GM20000 (cell line): ENCODE measurements at regions not wholly inside any gene's neighbourhood (a gene's known extent, or its start where the extent isn't known, plus 50 kb on each side); places are given as distances from the start of the nearest gene placed in this dataset.

Experiments used
- DNase-seq: peaks from one replicate; pipeline ENCODE4 v3.0.0; 2012; ENCODE audit warnings: low spot score
- TF ChIP-seq, protein P1 (sequence below): IDR thresholded peaks from 2 replicates; pipeline ENCODE4 v1.5.1; 2012; ENCODE audit warnings: mild to moderate bottlenecking, control low read depth; ENCODE audit errors: extremely low read depth, missing control alignments

DNA sequence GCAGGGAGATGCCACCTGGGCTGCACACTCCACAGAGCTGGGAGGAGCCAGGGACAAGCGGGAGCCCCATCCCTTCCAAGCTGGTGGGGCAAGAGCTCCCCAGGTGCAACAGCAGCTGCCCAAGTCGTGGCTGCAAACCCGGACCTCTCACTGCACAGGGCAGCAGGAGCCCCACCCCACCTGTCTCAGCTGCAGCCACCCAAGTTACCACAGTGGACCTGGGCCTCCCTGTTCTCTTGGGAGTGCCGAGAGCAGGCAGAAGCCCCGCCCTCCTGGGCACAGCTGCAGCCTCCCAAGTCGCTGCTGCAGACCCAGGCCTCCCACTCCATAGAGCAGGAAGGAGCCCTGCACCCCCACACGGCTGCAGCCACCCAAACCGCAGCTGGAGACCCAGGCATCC lies 374.1 kb upstream of the ACO1 start:
- TF ChIP-seq, protein P1, sequence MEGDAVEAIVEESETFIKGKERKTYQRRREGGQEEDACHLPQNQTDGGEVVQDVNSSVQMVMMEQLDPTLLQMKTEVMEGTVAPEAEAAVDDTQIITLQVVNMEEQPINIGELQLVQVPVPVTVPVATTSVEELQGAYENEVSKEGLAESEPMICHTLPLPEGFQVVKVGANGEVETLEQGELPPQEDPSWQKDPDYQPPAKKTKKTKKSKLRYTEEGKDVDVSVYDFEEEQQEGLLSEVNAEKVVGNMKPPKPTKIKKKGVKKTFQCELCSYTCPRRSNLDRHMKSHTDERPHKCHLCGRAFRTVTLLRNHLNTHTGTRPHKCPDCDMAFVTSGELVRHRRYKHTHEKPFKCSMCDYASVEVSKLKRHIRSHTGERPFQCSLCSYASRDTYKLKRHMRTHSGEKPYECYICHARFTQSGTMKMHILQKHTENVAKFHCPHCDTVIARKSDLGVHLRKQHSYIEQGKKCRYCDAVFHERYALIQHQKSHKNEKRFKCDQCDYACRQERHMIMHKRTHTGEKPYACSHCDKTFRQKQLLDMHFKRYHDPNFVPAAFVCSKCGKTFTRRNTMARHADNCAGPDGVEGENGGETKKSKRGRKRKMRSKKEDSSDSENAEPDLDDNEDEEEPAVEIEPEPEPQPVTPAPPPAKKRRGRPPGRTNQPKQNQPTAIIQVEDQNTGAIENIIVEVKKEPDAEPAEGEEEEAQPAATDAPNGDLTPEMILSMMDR: no peak
- DNase-seq: no peak

DNA sequence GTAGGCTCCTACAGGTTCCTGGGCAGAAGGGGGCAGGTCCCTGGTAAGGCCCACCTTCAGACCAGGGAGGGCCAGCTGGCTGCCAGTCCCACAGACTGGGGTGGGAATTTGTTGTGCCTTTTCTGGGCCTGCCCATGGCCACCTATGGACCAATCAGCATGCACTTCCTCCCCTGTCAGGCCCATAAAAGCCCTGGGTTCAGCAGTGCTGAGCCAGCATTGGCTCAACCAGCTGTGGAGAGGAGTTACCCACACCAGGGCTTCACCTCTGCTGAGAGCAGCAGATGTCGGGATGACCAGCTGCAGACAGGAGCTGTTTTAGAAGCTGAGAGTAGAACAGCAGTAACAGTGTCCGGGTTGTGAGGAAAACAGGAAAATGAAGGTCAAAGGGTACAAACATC lies 373.4 kb upstream of the ACO1 start:
- DNase-seq: no peak
- TF ChIP-seq, protein P1: no peak

DNA sequence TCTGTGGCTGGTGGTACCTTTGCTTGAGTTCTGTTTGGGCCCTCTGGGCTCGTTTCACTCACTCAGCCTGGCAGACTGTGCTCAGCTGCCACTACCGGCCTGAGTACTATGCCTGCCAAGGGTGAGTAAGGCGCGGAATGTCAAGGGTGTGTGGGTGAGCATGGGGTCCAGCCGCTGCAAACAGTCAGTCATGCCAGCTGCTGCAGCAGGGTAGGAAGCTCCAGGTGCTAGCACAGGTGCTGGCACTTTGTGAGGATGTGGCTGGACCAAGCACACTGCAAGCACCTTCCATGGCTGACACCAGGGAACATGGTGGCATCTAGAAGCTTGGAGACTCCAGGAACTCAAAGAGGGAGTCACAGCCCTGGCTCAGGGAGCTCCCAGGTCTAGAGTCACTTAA lies 368.6 kb upstream of the ACO1 start:
- DNase-seq: no peak
- TF ChIP-seq, protein P1: no peak

DNA sequence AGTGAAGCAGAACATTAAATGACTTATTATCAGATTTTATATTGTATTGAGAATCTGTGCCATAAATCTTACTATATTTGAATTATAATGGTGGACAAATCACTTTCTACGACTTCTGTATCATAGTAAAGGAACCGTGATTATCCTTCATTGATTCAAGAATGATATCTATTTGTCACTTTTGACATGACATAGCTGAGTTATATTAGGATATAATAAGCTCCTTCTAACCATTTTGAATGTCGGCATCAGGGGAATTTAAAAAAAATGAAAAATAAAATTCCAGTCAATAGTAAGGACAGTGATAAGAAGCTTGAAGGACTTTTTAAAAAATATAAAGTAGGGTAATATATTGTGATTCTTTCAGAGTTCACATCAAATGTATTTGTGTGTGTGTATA lies 338.9 kb upstream of the ACO1 start:
- TF ChIP-seq, protein P1: no peak
- no peak for DNase-seq

DNA sequence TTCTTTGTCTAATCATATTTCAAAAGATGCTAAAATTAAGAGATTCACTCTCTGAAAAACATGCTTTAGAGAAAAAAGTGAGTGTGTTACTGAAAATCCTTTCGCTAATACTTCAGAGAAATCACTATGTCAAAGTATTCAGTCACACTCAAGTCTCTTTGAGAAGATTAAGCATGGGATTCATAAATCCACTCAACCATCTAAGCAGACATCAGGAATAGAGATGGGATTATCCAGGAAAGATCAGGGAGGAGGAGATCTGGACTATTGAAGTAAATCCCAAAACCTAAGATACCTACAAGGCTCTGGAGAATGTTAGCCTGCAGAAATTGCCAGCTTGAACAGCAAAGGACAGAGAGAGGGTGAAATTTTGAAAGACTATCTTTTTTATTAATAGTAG lies 317.2 kb upstream of the ACO1 start:
- no peak for DNase-seq
- TF ChIP-seq, protein P1: no peak

DNA sequence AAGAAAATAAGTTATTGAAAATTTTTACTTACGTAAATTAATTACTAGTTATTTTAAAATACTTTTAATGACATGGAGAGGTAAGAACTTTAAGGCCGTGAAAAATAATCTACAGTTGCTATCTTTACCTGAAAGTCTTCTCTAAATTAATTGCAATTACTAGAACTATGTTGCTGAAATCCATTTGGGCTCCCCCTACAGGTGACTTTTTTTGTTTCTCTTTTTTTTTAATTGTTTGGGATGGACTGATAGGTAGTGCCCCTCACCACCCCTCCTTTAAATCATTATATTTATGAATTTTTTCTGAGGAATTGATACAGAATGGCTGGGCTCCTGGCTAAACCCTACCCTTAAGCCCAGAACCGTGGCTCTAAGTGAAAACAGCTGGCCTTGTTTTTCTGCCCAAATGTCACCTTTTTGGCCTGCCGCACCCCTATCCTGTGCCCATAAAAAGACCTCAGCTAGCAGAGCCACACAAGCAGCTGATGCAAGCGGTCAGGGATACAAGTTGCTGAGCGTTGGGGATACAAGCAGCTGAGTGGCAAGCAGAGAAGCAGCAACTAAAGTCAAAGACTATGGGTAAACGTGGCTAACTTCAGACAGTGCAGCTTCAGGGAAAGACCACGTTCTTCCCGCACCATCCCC lies 315.2 kb upstream of the ACO1 start:
- TF ChIP-seq, protein P1: no peak
- DNase-seq: no peak

DNA sequence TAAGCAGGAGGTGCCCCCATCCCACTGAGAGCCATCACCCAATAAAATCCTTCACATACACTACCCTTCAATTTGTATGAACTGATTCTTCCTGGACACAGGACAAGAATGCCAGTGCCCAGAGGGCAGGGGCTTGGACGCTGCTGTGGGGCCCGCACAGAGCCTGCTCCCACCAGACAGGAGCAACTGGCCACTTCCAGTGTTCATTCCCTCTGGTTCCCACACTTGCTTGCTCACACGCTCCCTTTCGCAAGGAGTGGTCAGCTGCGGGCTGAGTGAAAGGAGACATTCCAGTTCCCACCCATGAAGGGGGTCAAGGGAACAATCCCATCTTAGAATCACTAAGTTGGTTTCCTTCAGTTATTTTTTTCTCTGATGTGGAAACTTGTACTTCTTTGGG lies 314.5 kb upstream of the ACO1 start:
- DNase-seq: no peak
- TF ChIP-seq, protein P1: no peak
